Peyer's patch (tissue), 4 donors: ENCODE measurements at regions not wholly inside any gene's neighbourhood (a gene's known extent, or its start where the extent isn't known, plus 50 kb on each side); places are given as distances from the start of the nearest gene placed in this dataset.

Experiments used
- POLR2A ChIP-seq, 2 donors: fragments of 450-650 bp; IDR thresholded peaks; one replicate each; pipeline ENCODE4 v1.5.1; 2017; ENCODE audit warnings: antibody characterized with exemption in 2 of 2, mild to moderate bottlenecking in 2 of 2, moderate library complexity in 2 of 2
- TF ChIP-seq, protein P1 (sequence below), 6 experiments: fragments of 450-650 bp in 4 of 6; fragments of 200-600 bp in 2 of 6; sonication (generic) in 1 of 6; IDR thresholded peaks; one replicate each; pipeline ENCODE4 v1.5.1; 2017 to 2019; ENCODE audit warnings: antibody characterized with exemption in 6 of 6, mild to moderate bottlenecking in 3 of 6, moderate library complexity in 1 of 6

DNA sequence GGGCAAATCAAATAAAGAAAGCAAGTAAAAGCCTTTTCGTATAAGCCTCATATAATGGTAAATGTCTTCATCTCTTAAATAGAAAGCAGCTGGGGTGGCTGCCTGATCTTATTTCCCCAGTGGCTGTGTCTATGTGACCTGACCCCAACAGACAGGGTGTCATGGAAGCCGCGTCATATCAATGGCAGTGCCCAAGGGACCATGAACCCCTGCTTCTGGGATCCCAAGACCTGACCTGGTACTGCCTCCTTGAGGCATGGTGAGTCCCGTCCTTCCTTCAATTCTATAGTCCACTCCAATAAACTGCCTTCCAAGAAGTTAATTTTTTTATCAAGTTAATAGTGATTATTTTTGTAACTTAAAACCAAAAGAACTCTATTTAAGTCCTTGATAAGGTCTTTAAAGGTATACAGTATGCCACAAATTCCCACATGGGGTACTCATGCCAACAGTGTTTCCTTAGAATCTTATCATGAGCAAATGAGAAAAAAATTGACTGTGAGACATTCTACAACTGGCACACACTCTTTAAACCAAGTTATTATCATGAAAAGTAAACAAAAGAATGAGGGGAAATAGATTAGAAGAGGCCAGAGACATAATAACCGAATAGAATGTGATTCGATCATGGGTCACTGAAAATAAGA, 104.6 kb downstream of the ADSS2 start:
- TF ChIP-seq, protein P1, sequence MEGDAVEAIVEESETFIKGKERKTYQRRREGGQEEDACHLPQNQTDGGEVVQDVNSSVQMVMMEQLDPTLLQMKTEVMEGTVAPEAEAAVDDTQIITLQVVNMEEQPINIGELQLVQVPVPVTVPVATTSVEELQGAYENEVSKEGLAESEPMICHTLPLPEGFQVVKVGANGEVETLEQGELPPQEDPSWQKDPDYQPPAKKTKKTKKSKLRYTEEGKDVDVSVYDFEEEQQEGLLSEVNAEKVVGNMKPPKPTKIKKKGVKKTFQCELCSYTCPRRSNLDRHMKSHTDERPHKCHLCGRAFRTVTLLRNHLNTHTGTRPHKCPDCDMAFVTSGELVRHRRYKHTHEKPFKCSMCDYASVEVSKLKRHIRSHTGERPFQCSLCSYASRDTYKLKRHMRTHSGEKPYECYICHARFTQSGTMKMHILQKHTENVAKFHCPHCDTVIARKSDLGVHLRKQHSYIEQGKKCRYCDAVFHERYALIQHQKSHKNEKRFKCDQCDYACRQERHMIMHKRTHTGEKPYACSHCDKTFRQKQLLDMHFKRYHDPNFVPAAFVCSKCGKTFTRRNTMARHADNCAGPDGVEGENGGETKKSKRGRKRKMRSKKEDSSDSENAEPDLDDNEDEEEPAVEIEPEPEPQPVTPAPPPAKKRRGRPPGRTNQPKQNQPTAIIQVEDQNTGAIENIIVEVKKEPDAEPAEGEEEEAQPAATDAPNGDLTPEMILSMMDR (IDR thresholded peaks at IDR 0.05) = no peak
- no peak for TF ChIP-seq POLR2A (IDR thresholded peaks at IDR 0.05)
